HG02610 (cell line): ENCODE measurements at regions not wholly inside any gene's neighbourhood (a gene's known extent, or its start where the extent isn't known, plus 50 kb on each side); places are given as distances from the start of the nearest gene placed in this dataset.
"Not testable (repeated sequence)": the region's sequence is repeated elsewhere in the genome, so short reads cannot be mapped to it uniquely, and the experiment has no call there.

Experiments
- ATAC-seq: cut with Tn5 transposase; IDR thresholded peaks from one replicate; pipeline ENCODE4 v1.9.1; 2021; ENCODE audit warnings: mild to moderate bottlenecking, moderate library complexity; ENCODE audit not compliant: unreplicated experiment

- ATAC-seq: no peak
These were observed 194.6 kb downstream of the EPM2A start for GRCh38 chr6:145540741-145541140.

GRCh38 chr6:145544041-145544440 is 191.3 kb downstream of the EPM2A start:
- no peak for ATAC-seq

GRCh38 chr6:145544514-145544913 is 190.8 kb downstream of the EPM2A start:
- no peak for ATAC-seq

GRCh38 chr6:145546265-145546664 is 189.1 kb downstream of the EPM2A start:
- no peak for ATAC-seq

GRCh38 chr6:145547594-145548335 is 187.6 kb downstream of the EPM2A start:
- ATAC-seq: no peak

GRCh38 chr6:145548933-145549648 is 186.2 kb downstream of the EPM2A start:
- ATAC-seq: no peak

GRCh38 chr6:145551164-145551563 is 184.2 kb downstream of the EPM2A start:
- no peak for ATAC-seq

- ATAC-seq: no peak
These were observed 180.2 kb downstream of the EPM2A start for GRCh38 chr6:145555084-145555483.

GRCh38 chr6:145557474-145557873 is 177.8 kb downstream of the EPM2A start:
- no peak for ATAC-seq

- no peak for ATAC-seq
These were observed 175.5 kb downstream of the EPM2A start for GRCh38 chr6:145559836-145560235.

- ATAC-seq: no peak
These were observed 173.9 kb downstream of the EPM2A start for GRCh38 chr6:145561095-145562072.

- no peak for ATAC-seq
These were observed 172.3 kb downstream of the EPM2A start for GRCh38 chr6:145562771-145563615.

GRCh38 chr6:145564553-145564952 is 170.8 kb downstream of the EPM2A start:
- no peak for ATAC-seq

GRCh38 chr6:145567684-145568252 is 167.6 kb downstream of the EPM2A start:
- ATAC-seq: no peak

GRCh38 chr6:145569140-145569539 is 166.2 kb downstream of the EPM2A start:
- no peak for ATAC-seq

GRCh38 chr6:145570336-145570735 is 165.0 kb downstream of the EPM2A start:
- ATAC-seq: not testable (repeated sequence)

- ATAC-seq: not testable (repeated sequence)
These were observed 161.1 kb downstream of the EPM2A start for GRCh38 chr6:145574269-145574668.
